H9 (cell line): ENCODE measurements at regions not wholly inside any gene's neighbourhood (a gene's known extent, or its start where the extent isn't known, plus 50 kb on each side); places are given as distances from the start of the nearest gene placed in this dataset.

Experiments
- DNase-seq: peaks from one replicate; pipeline ENCODE4 v3.0.0-alpha.2; 2017
- H2AFZ ChIP-seq: one replicate; pipeline ENCODE4 v1.6.1; 2013; ENCODE audit warnings: mild to moderate bottlenecking, low read length, control low read depth, moderate library complexity
- H2AK5ac ChIP-seq: 2 replicates; pipeline ENCODE4 v1.6.1; 2013; ENCODE audit warnings: low read length, control low read depth, mixed read lengths; ENCODE audit not compliant: insufficient read length
- H2BK120ac ChIP-seq: one replicate; pipeline ENCODE4 v1.6.1; 2013; ENCODE audit warnings: low read depth, mild to moderate bottlenecking, low read length, control low read depth, inconsistent platforms; ENCODE audit not compliant: poor library complexity, severe bottlenecking
- H2BK12ac ChIP-seq: 2 replicates; pipeline ENCODE4 v1.6.1; 2013; ENCODE audit warnings: low read length, control low read depth, mixed read lengths, low read depth; ENCODE audit not compliant: insufficient read length
- H2BK15ac ChIP-seq: 2 replicates; pipeline ENCODE4 v1.6.1; 2013; ENCODE audit warnings: low read depth, low read length, control low read depth
- H2BK20ac ChIP-seq: one replicate; pipeline ENCODE4 v1.6.1; 2013; ENCODE audit warnings: low read depth, mild to moderate bottlenecking, low read length, control low read depth, inconsistent platforms; ENCODE audit not compliant: poor library complexity, severe bottlenecking
- H2BK5ac ChIP-seq: 2 replicates; pipeline ENCODE4 v1.6.1; 2013; ENCODE audit warnings: low read length, control low read depth, mixed read lengths; ENCODE audit not compliant: insufficient read length
- H3K14ac ChIP-seq: 2 replicates; pipeline ENCODE4 v1.6.1; 2013; ENCODE audit warnings: low read length, control low read depth; ENCODE audit not compliant: insufficient read depth
- H3K18ac ChIP-seq: 2 replicates; pipeline ENCODE4 v1.6.1; 2013; ENCODE audit warnings: low read depth, mild to moderate bottlenecking, mixed read lengths, low read length, control low read depth; ENCODE audit not compliant: insufficient read length
- H3K23ac ChIP-seq: 2 replicates; pipeline ENCODE4 v1.6.1; 2013; ENCODE audit warnings: low read length, control low read depth, mixed read lengths, low read depth; ENCODE audit not compliant: insufficient read length
- H3K23me2 ChIP-seq: 2 replicates; pipeline ENCODE4 v1.6.1; 2013; ENCODE audit warnings: low read depth, mild to moderate bottlenecking, mixed read lengths, low read length, control low read depth; ENCODE audit not compliant: insufficient read length, poor library complexity, severe bottlenecking
- H3K27ac ChIP-seq: 2 replicates; pipeline ENCODE4 v1.5.1; 2013; ENCODE audit warnings: low read length, control low read depth, mixed read lengths, low read depth; ENCODE audit not compliant: insufficient read length
- H3K27me3 ChIP-seq: 2 replicates; pipeline ENCODE4 v1.6.1; 2013; ENCODE audit warnings: low read length, control low read depth, inconsistent platforms; ENCODE audit not compliant: insufficient read depth
- H3K4ac ChIP-seq: 2 replicates; pipeline ENCODE4 v1.6.1; 2013; ENCODE audit warnings: low read depth, mild to moderate bottlenecking, control low read depth, inconsistent platforms, low read length, moderate library complexity
- H3K4me1 ChIP-seq: 2 replicates; pipeline ENCODE4 v1.6.1; 2013; ENCODE audit warnings: low read length, control low read depth, inconsistent platforms; ENCODE audit not compliant: insufficient read depth
- H3K4me2 ChIP-seq: 2 replicates; pipeline ENCODE4 v1.6.1; 2013; ENCODE audit warnings: low read length, control low read depth, mixed read lengths; ENCODE audit not compliant: insufficient read length, insufficient read depth
- H3K56ac ChIP-seq: 2 replicates; pipeline ENCODE4 v1.6.1; 2013; ENCODE audit warnings: low read depth, mild to moderate bottlenecking, mixed read lengths, low read length, control low read depth; ENCODE audit not compliant: insufficient read length
- H3K79me1 ChIP-seq: 2 replicates; pipeline ENCODE4 v1.6.1; 2013; ENCODE audit warnings: low read depth, mild to moderate bottlenecking, moderate library complexity, low read length, control low read depth, inconsistent platforms; ENCODE audit not compliant: insufficient read depth, poor library complexity, severe bottlenecking
- H3K79me2 ChIP-seq: 2 replicates; pipeline ENCODE4 v1.6.1; 2013; ENCODE audit warnings: low read length, control low read depth, inconsistent platforms; ENCODE audit not compliant: insufficient read depth
- H3K9ac ChIP-seq: 2 replicates; pipeline ENCODE4 v1.6.1; 2013; ENCODE audit warnings: low read length, control low read depth, mixed read lengths; ENCODE audit not compliant: insufficient read length; ENCODE audit errors: extremely low read depth
- H3K9me3 ChIP-seq: one replicate; pipeline ENCODE4 v1.6.1; 2013; ENCODE audit warnings: low read depth, low read length, inconsistent platforms; ENCODE audit not compliant: control insufficient read depth
- H3T11ph ChIP-seq: one replicate; pipeline ENCODE4 v1.6.1; 2013; ENCODE audit warnings: mild to moderate bottlenecking, low read length, control low read depth, inconsistent platforms
- H4K20me1 ChIP-seq: one replicate; pipeline ENCODE4 v1.6.1; 2013; ENCODE audit not compliant: control insufficient read depth, insufficient read length, insufficient read depth
- H4K5ac ChIP-seq: 2 replicates; pipeline ENCODE4 v1.6.1; 2013; ENCODE audit warnings: low read depth, mild to moderate bottlenecking, mixed read lengths, low read length, control low read depth; ENCODE audit not compliant: insufficient read length
- H4K8ac ChIP-seq: replicated peaks from 2 replicates; pipeline ENCODE4 v1.6.1; 2013; ENCODE audit warnings: low read length, control low read depth, mixed read lengths, low read depth; ENCODE audit not compliant: insufficient read length
- H4K91ac ChIP-seq: 2 replicates; pipeline ENCODE4 v1.6.1; 2013; ENCODE audit warnings: low read depth, mild to moderate bottlenecking, moderate library complexity, mixed read lengths, low read length, control low read depth; ENCODE audit not compliant: insufficient read length
- H3K27ac Mint-ChIP-seq, 3 experiments: 2 replicates in 2 of 3; 3 replicates in 1 of 3; pipeline ENCODE4 v1.8.0; 2020 to 2021; ENCODE audit warnings: mixed read lengths in 3 of 3, mild to moderate bottlenecking in 1 of 3, moderate library complexity in 1 of 3
- H3K27me3 Mint-ChIP-seq: 2 replicates; pipeline ENCODE4 v1.8.0; 2021; ENCODE audit warnings: low read depth, mild to moderate bottlenecking, moderate library complexity, mixed read lengths
- H3K36me3 Mint-ChIP-seq, 3 experiments: 2 replicates in 2 of 3; 3 replicates in 1 of 3; pipeline ENCODE4 v1.8.0; 2020 to 2021; ENCODE audit warnings: low read depth in 3 of 3, mixed read lengths in 3 of 3; ENCODE audit not compliant: insufficient read depth in 1 of 3
- H3K4me1 Mint-ChIP-seq, 2 experiments: 2 replicates each; pipeline ENCODE4 v1.8.0; 2020; ENCODE audit warnings: mixed read lengths in 2 of 2
- H3K4me3 Mint-ChIP-seq, 2 experiments: 2 replicates in 1 of 2; 3 replicates in 1 of 2; pipeline ENCODE4 v1.8.0; 2020 to 2021; ENCODE audit warnings: mild to moderate bottlenecking in 2 of 2, mixed read lengths in 2 of 2, moderate library complexity in 1 of 2
- H3K9me3 Mint-ChIP-seq, 2 experiments: 2 replicates in 1 of 2; 3 replicates in 1 of 2; pipeline ENCODE4 v1.8.0; 2020; ENCODE audit warnings: mild to moderate bottlenecking in 2 of 2, mixed read lengths in 2 of 2, moderate library complexity in 1 of 2
- WGBS: extraction: QIAGEN DNeasy Blood & Tissue Kit; methylation state at CpG from one replicate; pipeline ENCODE4 v1.1.7; 2013; ENCODE audit warnings: missing lambda C conversion rate, low lambda C conversion rate, mixed read lengths; ENCODE audit not compliant: insufficient read length; ENCODE audit errors: extremely low coverage; 5-methylcytosine and 5-hydroxymethylcytosine counted together
- TF ChIP-seq, protein P1 (sequence below): fragments of 200-600 bp; sonication (generic); conservative IDR thresholded peaks from 3 replicates; pipeline ENCODE4 v1.8.0; 2021; ENCODE audit warnings: antibody characterized with exemption, mild to moderate bottlenecking

DNA sequence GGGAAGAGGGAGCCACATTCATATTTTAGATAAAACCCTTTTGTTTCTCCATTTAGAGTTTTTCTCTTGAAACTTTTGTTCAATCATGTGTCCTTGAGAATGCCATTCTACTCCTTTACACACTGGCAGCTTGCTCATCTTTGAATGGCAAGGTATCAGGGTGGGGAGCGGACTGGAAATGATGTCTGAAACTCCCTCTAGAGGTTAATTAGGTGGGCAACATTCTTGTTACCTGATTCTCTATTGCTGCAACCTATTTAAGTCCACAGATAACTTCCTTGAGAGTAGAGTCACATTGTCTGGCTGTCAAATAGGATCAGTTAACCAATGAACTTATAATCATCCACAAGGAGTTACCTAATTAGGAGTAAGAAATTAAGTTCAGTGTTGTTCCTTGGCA lies 533.6 kb upstream of the API5 start:
- no CpG with 5 or more reads among the region's 1 CpG for WGBS
- Histone ChIP-seq H2BK20ac (no peak overlapping the region), H3K23me2 (no peaks in the 10 kb centered on the region), H2BK120ac (no peak overlapping the region), H2BK5ac (no peak overlapping the region), H3K23ac (no peak overlapping the region), H3K27ac (no peak overlapping the region), H3K27me3 (no peaks in the 10 kb centered on the region), H4K8ac (no peak overlapping the region), H3K9me3 (no peaks in the 10 kb centered on the region), H3K14ac (no peak overlapping the region), H3K56ac (no peak overlapping the region), H3K18ac (no peak overlapping the region), H4K91ac (no peak overlapping the region), H2AK5ac (no peak overlapping the region), H3K79me1 (no peaks in the 10 kb centered on the region), H3T11ph (no peak overlapping the region), H3K4ac (no peak overlapping the region), H3K4me1 (no peaks in the 10 kb centered on the region), H2AFZ (no peak overlapping the region), H4K20me1 (no peaks in the 10 kb centered on the region), H3K4me2 (no peak overlapping the region), H4K5ac (no peak overlapping the region), H2BK15ac (no peak overlapping the region), H3K79me2 (no peaks in the 10 kb centered on the region), H2BK12ac (no peak overlapping the region), H3K9ac (no peak overlapping the region)
- H3K9me3 Mint-ChIP-seq = no peaks in the 10 kb centered on the region; a peak in 1 of 5 replicates
- TF ChIP-seq, protein P1, sequence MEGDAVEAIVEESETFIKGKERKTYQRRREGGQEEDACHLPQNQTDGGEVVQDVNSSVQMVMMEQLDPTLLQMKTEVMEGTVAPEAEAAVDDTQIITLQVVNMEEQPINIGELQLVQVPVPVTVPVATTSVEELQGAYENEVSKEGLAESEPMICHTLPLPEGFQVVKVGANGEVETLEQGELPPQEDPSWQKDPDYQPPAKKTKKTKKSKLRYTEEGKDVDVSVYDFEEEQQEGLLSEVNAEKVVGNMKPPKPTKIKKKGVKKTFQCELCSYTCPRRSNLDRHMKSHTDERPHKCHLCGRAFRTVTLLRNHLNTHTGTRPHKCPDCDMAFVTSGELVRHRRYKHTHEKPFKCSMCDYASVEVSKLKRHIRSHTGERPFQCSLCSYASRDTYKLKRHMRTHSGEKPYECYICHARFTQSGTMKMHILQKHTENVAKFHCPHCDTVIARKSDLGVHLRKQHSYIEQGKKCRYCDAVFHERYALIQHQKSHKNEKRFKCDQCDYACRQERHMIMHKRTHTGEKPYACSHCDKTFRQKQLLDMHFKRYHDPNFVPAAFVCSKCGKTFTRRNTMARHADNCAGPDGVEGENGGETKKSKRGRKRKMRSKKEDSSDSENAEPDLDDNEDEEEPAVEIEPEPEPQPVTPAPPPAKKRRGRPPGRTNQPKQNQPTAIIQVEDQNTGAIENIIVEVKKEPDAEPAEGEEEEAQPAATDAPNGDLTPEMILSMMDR = peak; percentile 62
- no peak overlapping the region for H3K27ac Mint-ChIP-seq
- peak; percentile 24 for DNase-seq
- no peaks in the 10 kb centered on the region for H3K4me1 Mint-ChIP-seq
- H3K27me3 Mint-ChIP-seq = no peaks in the 10 kb centered on the region
- no peaks in the 10 kb centered on the region for H3K36me3 Mint-ChIP-seq
- H3K4me3 Mint-ChIP-seq = no peak overlapping the region
